Amniotic epithelial cell (primary cell): ENCODE measurements at regions not wholly inside any gene's neighbourhood (a gene's known extent, or its start where the extent isn't known, plus 50 kb on each side); places are given as distances from the start of the nearest gene placed in this dataset.
"Not testable (repeated sequence)": the region's sequence is repeated elsewhere in the genome, so short reads cannot be mapped to it uniquely, and the experiment has no call there.

Source experiments
- DNase-seq: peaks from one replicate; pipeline ENCODE4 v3.0.0-alpha.2; 2010; ENCODE audit warnings: low read depth

DNA sequence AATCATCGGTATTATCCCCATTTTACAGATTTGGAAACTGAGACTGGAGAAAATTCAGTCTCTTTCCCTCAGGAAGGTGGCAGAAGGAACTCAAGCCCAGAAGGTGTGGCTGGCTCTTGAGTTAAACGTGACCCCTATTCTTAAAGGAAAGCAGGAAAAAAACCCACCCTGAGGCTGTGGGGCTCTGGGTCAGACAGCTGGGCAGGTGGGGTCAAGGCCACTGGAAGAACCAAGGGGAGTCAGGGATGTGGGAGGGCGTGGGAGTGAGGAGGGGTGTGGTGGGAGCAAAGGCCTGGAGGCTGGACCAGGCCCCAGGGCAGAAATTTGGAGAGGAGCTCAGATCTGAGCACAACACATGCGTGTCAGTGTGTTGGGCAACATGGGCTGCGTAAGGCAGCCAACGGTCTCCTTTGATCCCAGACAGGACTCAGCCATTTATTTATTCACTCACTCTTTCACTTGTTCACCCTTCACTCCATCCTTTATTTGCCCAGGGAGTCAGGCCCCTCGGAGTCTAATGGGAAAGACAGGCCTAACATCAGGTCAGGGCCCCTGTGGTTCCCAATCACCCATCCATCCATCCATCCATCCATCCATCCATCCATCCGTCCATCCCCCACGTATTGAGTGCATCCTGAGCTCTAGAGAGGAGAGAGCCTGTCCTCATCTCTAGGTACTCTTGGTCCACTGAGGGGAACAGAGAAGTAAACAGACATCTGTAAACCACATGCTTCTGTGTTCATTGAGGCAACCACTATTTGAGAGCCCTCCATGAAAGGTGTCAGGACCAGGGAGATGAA, 165.0 kb downstream of the VEGFA start:
- no peak for DNase-seq

GRCh38 chr6:43934183-43934802, 164.3 kb downstream of the VEGFA start:
- DNase-seq, result no peak

GRCh38 chr6:43933148-43933885, 163.3 kb downstream of the VEGFA start:
- DNase-seq, result no peak

DNA sequence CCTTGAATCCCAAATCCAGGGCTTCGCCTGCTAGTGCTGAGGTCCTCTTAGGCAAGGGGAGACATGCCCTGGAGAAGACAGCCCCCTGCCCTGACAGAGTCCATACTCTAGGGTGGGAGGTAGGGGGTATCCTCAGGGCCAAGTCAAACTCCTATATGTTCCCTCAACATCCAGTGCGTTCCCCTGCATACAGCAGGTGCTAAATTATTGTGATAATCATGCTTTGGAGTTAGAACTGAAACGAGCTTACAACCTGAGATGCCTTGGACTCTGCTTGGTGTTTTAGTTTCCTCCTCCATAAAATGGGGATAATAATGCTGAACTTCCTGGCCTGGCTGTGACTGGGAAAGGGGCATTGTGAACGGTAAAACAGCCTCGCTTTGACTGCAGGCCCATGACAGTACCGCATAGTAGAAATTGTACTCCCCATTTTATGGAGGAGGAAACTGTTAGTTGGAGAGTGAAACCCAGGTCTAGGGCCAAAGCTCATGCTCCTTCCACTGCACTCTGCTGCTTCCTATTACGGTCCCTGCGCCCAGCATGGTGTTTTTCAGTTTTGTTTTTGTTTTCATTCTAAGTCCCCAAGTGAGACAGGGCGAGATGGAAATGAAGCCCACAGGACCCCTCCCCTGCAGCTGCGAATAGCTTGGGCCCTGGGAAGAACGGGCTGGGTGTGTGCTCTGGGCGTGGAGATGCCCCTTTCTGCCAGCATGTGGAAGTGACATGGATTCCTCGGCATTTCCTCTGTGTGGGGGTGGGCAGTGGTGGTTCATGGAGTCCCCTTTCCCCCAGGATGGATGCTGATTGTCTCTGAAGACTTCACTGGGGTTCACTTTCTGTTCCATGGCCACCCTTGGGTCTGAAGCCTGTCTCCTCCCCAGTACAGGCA, 162.5 kb downstream of the VEGFA start:
- DNase-seq, result no peak

DNA sequence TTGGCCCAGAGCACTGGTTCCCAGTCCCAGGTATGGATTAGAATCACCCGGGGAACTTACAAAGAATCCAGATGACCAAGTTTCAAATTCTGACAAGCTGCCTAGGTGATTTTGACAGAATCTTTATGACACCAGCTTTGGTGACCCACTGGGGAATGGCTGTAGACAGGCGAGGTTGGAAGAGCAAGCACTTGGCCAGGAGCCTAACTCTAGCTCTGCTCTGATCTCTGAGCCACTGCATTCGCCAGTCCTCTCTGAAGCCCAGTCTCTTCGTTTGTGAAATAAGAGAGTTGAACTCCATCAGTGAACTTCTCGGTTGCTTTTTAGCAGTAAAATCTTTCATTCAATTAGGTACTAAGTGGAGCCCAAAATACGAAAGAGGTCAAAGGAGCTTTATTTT, 161.2 kb downstream of the VEGFA start:
- no peak for DNase-seq

- DNase-seq, result no peak
Measured at GRCh38 chr6:43930440-43931154, 160.6 kb downstream of the VEGFA start.

DNA sequence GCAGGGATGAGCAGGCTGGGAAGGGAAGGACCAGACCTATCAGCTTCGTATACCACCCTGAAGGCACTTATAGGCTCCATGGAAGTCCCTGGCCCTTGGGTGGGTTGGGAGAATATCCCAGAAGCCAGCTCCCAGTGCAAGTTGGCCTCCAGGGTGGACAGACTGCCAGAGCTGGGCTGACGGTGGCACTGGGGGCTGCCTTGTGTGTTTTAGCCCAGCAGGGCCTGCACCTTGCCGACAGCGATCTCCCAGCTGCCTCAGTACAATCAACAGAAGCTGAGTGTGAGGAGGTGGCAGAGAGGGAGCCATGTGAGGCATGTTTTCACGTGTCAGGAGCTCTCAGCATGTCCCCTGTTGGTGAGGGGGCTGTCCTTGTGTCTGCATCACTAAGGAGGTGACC, 159.5 kb downstream of the VEGFA start:
- DNase-seq, result no peak

DNA sequence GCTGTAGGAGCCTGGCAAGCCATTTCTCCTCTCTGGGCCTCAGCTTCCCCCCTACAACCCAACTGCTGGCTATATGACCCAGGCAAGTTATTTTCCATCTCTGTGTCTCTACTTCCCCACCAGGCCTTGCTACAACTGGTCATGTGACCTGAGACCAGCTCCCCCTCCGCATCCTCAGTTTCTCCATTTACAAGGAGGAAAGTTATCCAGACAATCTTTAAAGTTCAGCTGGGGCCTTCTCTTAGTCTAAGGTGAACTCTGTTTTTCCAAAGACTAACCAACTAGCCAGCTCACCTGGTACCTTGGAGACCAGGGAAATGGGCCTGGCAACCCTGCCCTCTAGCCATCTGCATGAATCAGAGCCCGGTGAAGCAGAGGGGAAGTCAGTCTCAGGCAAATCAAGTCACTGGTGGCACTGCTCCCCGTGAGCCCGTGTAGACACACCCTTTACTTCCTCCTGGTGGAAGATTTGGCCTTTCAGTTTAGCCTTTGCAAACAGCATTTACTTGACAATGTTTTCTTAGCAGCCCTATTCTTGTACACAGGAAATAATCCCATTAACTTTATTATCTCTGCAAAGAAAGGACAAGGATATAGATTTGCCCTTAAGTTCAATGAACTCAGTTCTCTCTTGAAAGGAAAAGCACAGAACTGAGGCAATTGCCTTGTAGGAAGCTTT, 157.7 kb downstream of the VEGFA start:
- DNase-seq, result no peak

DNA sequence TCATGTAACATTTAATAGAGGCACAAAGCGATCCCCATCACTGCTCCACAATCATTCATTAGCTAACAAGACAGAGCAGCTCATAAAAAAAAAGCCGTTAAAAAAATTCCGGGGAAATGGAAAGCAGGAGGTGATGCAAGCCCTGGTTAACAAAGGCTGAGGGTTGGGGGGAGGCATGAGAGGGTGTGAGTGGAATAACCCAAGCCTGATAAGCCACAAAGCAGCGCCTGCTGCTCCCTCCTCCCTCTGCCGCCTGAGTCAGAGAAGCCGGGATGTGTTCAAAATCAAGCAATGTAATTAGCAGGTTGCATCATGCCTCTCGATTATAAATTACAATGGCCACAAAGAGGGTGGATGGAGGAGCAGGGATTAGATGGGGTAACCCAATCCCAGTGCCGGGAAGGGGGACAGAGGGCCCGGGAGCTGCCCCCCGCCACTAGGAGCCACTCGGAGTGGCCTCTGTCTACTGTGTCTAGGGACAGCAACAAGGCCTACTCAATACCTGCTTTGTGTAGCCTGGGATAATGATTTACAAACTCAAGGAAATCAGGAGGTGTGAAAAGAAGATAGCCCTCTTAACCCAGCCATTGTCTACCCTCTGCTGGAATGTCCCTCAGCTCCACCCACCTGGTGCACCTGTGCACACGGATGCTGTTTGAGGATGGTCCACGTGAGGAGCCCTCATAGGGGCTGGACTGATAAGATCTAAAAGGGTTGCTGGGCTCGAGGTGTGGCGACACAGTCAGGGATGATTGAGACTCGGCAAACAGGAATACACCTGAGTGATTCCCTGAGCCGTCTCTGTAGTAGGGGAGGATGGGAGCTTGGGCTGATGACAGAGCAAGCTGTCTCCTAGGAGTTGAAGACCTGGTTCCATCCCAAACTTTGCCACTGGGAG, 156.9 kb downstream of the VEGFA start:
- DNase-seq, result peak; percentile 96

- not testable (repeated sequence) for DNase-seq
Measured at GRCh38 chr6:43925636-43926139, 155.7 kb downstream of the VEGFA start.

DNA sequence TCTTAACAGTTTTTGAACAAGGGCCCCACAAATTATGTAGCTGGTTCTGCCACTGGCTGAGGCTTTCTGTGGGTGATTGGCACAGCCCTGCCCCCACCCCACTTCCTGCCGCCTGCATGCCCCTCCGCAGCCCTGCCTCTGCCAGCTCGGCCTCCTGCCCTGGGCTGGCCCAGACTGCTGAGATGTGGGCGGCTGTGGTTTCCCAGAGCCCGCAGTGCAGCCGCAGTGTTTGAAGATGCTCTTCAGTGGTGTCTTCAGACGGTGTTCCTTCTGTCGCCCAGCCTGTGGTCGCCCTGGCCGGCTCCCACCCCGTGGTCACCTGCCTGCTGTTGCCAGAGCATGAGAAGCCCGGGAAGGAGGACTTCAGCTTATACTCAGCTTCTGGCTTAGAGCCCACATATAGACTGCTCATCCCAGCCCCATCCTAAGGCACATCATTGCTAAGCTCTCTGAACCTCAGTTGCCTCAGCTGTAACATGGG, 154.3 kb downstream of the VEGFA start:
- DNase-seq, result no peak

GRCh38 chr6:43923376-43924221, 153.6 kb downstream of the VEGFA start:
- no peak for DNase-seq

DNA sequence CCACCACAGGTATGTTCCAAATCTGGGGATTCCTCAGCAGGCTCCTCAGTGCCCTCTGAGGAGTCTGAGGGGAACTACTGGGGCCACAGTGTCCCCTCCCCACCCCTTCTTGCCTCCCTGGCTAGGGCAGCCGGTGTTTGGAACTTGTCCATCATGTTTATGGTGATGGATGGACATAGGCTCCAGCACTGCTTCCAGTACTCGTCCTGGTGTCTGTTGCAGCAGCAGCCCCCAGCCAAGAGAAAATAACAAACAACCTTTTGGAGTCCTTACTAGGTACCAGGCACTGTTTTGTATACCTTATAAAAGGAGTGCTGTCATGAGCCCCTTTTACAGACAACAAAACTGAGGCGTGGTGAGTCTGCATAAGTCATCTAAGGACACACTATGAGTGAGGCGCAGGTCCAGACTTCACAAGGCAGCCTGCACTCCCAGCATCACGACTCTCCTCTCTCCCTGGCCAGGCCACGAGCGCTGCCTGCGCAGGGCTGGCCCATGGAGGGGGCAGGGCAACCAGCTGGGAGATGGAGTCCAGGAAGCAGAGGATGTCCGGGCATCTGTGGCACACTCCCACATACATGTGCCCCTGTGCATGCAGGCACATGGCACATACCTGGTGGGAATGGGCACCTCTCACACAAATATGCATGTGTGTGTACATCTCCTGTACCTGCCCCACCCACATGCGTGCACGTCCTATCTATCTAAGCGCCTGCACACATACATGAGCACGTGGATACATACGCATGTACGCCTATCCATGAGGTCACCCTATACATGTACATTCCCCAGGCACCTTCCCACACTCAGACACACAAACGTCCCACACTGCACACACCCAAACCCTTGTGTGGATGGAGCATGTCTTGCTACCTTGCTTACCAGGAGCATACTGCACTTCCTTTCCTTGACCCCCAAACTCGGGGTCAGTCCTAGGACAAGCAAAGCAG, 152.7 kb downstream of the VEGFA start:
- no peak for DNase-seq

DNA sequence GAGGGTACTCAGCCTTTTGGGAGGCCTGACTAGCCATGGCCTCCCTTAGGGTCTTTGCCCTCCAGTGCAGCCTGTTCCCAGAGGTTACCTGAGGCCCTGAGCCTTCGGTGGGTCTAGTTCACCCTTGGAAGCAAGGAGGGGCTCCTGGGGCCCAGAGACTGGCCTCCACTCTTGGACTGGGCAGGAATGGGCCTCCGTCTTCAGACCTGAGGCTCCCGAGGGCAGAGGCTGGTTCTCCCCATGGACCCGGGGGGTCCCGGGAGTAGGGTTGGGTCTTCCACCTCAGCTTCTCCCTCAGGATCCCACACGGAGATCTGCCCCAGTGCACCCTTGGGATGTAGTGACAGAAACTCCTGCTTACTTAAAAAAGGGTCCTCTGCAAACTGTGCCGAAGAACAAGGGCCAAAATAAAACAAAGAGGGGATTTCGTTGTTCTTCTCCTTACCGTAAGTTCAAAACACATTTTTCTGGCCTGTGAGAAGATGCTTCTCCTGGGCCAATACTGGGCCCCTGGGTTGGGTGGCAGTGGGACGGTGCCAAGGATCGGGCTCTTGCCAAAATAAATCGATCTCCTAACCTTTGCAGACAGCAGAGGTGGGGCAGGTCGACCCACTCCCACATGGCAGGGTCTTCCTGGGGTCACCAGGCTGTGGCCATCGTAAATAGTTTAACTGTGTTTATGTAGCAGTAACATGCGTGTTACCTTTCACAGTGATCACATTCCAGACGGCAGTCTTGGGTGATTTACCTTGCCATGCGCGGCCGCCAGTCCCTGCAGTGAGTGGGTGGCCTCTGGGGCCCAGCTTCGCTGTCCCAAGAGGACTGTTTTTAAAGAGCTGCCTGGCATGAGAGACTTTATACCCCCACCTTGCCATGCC, 151.8 kb downstream of the VEGFA start:
- DNase-seq, result no peak

DNA sequence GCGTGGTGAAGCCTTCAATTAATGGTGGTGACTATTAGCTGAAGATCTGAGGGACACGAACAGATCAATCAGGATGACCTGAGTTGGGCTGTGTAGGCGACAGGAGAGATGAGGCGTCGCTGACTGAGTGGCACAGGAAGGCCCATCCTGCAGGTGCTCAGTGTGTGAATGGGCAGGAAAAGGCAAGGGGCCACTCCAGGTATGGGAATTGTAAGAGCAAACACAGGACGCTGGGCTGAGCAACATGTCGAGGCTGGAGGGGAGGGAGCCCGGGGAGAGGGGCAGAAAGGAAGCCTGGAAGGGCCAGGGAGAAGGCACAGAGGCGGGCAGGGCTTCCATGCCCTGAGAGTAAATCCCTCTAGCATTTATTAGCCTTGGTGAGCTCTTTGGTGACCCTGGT, 151.0 kb downstream of the VEGFA start:
- no peak for DNase-seq

DNA sequence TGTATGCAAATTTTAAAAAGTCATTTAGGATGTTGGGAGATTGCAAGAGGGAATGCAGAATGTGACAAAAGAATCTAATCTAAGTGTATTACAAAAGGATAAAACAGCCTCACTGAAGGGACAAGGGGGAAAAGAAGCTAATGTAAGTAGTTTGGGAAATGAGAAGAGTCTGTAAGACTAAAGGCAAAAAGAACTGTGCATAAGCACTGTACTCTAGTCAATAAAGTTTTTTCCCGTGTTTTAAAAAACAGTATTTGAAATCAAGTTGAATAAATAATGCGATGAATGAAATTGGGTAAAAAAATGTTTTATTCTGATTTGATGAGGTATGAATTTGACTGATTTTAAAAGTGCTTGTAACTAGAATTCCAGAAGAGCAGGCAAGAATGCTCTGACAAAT, 149.8 kb downstream of the VEGFA start:
- no peak for DNase-seq
